Endothelial cell (in vitro differentiated cells): ENCODE measurements at regions not wholly inside any gene's neighbourhood (a gene's known extent, or its start where the extent isn't known, plus 50 kb on each side); places are given as distances from the start of the nearest gene placed in this dataset.

ENCODE experiments used
- DNase-seq: peaks from one replicate; pipeline ENCODE4 v3.0.0; 2021; ENCODE audit warnings: low spot score
- H3K27ac Mint-ChIP-seq: one replicate; pipeline ENCODE4 v1.8.0; 2021; ENCODE audit warnings: mixed read lengths, inconsistent platforms; ENCODE audit not compliant: unreplicated experiment
- H3K27me3 Mint-ChIP-seq: one replicate; pipeline ENCODE4 v1.8.0; 2021; ENCODE audit warnings: mild to moderate bottlenecking, moderate library complexity, mixed read lengths, inconsistent platforms; ENCODE audit not compliant: unreplicated experiment
- H3K36me3 Mint-ChIP-seq: one replicate; pipeline ENCODE4 v1.8.0; 2021; ENCODE audit warnings: mild to moderate bottlenecking, low read depth, mixed read lengths, inconsistent platforms; ENCODE audit not compliant: unreplicated experiment
- H3K4me1 Mint-ChIP-seq: one replicate; pipeline ENCODE4 v1.8.0; 2021; ENCODE audit warnings: mild to moderate bottlenecking, mixed read lengths, inconsistent platforms; ENCODE audit not compliant: unreplicated experiment
- H3K4me3 Mint-ChIP-seq: one replicate; pipeline ENCODE4 v1.8.0; 2021; ENCODE audit warnings: mild to moderate bottlenecking, mixed read lengths, inconsistent platforms; ENCODE audit not compliant: unreplicated experiment
- H3K9me3 Mint-ChIP-seq: one replicate; pipeline ENCODE4 v1.8.0; 2021; ENCODE audit warnings: mixed read lengths, inconsistent platforms; ENCODE audit not compliant: unreplicated experiment
- TF ChIP-seq, protein P1 (sequence below): fragments of 200-600 bp; sonication (generic); IDR thresholded peaks from one replicate; pipeline ENCODE4 v1.5.0; 2021; ENCODE audit warnings: antibody characterized with exemption; ENCODE audit not compliant: unreplicated experiment

DNA sequence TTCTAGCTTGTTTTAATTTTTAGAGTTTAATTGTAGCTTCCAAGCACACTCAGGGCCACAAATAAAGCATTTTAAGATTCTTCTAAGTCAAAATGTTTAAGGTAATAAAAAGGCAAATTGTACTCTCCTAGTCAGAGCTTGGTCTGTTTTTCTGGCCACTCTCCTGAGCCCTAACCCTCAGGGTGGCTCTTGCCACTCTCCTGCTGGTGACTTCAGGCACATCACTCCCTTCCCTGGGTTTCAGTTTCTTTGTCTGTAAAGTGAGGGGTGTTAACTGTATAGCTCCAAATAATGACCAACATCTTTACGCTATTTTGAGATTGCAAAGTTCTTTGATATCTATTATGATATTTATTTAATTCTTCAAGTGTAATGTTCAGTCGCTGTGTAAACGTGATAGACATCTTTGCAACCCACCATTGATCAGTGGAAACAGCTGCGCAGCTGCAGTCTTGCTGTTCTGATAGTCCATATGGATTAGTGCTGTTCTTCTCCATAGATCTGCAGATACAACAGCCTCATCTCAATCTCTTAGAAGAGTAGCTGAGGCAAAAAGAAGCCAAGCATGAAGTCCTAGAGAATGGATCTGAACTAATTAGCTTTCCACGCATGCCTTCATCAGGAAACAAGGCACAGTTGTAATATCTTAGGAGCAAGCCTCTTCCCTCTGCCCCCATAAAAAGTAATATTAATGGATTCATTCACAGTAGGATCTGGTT is 189.9 kb downstream of the PLPP4 start:
- H3K4me3 Mint-ChIP-seq, result no peak overlapping the region
- peaks cover 8% of the 10 kb centered on the region for H3K4me1 Mint-ChIP-seq
- TF ChIP-seq, protein P1, sequence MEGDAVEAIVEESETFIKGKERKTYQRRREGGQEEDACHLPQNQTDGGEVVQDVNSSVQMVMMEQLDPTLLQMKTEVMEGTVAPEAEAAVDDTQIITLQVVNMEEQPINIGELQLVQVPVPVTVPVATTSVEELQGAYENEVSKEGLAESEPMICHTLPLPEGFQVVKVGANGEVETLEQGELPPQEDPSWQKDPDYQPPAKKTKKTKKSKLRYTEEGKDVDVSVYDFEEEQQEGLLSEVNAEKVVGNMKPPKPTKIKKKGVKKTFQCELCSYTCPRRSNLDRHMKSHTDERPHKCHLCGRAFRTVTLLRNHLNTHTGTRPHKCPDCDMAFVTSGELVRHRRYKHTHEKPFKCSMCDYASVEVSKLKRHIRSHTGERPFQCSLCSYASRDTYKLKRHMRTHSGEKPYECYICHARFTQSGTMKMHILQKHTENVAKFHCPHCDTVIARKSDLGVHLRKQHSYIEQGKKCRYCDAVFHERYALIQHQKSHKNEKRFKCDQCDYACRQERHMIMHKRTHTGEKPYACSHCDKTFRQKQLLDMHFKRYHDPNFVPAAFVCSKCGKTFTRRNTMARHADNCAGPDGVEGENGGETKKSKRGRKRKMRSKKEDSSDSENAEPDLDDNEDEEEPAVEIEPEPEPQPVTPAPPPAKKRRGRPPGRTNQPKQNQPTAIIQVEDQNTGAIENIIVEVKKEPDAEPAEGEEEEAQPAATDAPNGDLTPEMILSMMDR, result no peak
- H3K27me3 Mint-ChIP-seq, result no peaks in the 10 kb centered on the region
- no peaks in the 10 kb centered on the region for H3K9me3 Mint-ChIP-seq
- no peaks in the 10 kb centered on the region for H3K36me3 Mint-ChIP-seq
- no peak overlapping the region for H3K27ac Mint-ChIP-seq
- no peak for DNase-seq

DNA sequence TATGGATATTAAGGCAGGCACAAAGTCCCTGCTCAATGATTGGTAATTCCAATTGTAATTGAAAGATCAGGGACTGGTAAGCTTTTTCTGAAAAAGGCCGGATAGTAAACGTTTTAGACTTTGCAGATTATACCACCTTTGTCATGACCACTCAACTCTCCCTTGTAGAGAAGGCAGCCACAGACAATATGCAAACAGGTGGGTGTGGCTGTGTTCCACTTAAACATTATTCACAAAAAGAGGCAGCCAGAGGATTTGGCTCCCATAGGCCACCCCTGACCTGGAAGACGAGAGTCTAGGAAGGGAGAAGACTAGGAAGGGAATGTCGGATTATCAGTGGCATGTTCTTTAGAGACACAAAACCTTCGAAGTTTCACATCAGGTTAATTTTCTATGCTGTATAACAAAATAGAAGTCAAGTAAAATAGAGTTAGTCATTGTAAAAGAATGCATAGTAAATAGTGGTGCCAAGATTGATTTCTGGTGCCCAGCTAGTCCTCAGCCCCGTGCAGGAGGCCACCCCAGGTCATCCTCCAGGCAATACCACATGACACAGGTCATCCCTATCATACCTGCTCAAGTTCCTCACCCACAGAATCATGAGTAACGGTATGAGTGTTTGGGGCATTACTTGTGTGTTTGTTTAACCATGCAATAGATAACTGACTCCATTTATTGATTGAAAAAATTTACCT is 193.8 kb downstream of the PLPP4 start:
- Mint-ChIP-seq H3K27me3 (no peaks in the 10 kb centered on the region), H3K36me3 (no peaks in the 10 kb centered on the region), H3K4me1 (no peaks in the 10 kb centered on the region), H3K9me3 (no peaks in the 10 kb centered on the region), H3K4me3 (no peak overlapping the region), H3K27ac (no peak overlapping the region)
- TF ChIP-seq, protein P1, result no peak
- no peak for DNase-seq

DNA sequence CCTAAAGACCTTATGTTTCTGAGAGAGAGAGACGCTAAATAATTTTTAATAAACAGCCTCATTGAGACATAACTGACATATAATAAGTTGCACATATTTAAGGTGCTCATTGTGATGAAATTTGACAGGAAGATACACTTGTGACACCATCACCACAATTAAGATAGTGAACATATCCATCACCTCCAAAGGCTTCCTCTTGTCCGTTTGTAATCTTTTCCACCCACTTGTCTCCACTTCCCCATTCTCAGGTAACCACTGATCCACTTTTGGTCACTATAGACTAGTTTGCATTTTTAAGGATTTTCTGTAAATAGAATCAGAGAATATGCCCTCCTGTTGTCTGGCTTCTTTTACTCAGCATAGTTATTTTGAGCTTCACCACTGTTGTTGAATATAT is 195.1 kb upstream of the WDR11 start:
- Mint-ChIP-seq H3K36me3 (no peaks in the 10 kb centered on the region), H3K27ac (no peak overlapping the region), H3K9me3 (no peaks in the 10 kb centered on the region), H3K4me3 (no peak overlapping the region), H3K27me3 (no peaks in the 10 kb centered on the region), H3K4me1 (no peaks in the 10 kb centered on the region)
- TF ChIP-seq, protein P1, result no peak
- no peak for DNase-seq

DNA sequence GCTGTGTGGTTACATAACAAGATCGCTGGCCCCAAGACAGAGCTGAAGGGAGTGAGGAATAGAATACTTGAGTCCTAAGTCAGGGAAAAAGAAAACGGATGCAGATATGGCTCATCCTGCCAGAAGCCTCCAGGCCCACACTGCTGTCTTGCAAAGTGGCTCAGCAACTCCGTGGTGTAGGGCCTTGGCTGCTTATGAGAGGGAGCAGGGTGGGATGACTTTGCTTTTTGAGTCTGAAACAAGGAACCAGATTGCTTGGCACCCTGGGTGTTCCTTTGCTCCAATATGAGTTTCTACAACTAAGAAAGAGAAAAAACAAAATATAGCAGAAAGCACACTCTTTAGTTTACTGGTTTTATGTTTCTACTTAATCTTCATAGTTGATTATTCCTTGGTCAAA is 193.8 kb upstream of the WDR11 start:
- H3K36me3 Mint-ChIP-seq, result no peaks in the 10 kb centered on the region
- no peak overlapping the region for H3K4me3 Mint-ChIP-seq
- TF ChIP-seq, protein P1, result no peak
- no peak for DNase-seq
- H3K4me1 Mint-ChIP-seq, result no peaks in the 10 kb centered on the region
- H3K27me3 Mint-ChIP-seq, result no peaks in the 10 kb centered on the region
- no peaks in the 10 kb centered on the region for H3K9me3 Mint-ChIP-seq
- no peak overlapping the region for H3K27ac Mint-ChIP-seq
